ENCODE measurements at regions not wholly inside any gene's neighbourhood (a gene's known extent, or its start where the extent isn't known, plus 50 kb on each side); places are given as distances from the start of the nearest gene placed in this dataset.

DNA sequence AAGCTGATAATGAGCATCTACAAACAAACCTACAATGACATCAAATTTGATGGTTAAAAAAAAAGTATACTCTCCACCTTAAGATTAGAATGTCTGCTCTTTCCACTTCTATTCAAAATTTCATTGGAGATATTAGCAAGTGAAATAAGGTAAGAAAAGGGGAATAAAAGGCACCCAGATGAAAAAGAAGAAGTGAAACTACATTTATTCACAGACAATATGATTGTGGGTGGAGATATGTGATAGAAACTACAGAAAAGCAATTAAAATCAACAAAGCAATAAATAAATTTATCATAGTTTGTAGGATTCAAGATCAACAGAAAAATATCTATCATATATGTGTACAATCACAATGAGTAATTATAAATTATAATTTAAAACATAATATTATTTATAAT lies 395.1 kb upstream of the CCNH start:
- Histone ChIP-seq H3K4me3 (IDR thresholded peaks at IDR 0.05; ENCODE audit: insufficient read depth, low read depth, low read length) (no peak overlapping the region), H4K20me1 (ENCODE audit: insufficient read depth) (no peaks in the 10 kb centered on the region), H2AFZ (ENCODE audit: low read depth) (no peak overlapping the region), H3K27ac (no peak overlapping the region), H3K9ac (no peak overlapping the region), H3K4me2 (no peak overlapping the region), H3K36me3 (ENCODE audit: insufficient read depth) (no peaks in the 10 kb centered on the region), H3K27me3 (ENCODE audit: insufficient read depth, low read depth) (no peaks in the 10 kb centered on the region), H3K79me2 (ENCODE audit: insufficient read depth, low read depth) (no peaks in the 10 kb centered on the region), H3K4me1 (ENCODE audit: low read depth, poor library complexity, severe bottlenecking) (no peaks in the 10 kb centered on the region)
- TF ChIP-seq, protein P1, sequence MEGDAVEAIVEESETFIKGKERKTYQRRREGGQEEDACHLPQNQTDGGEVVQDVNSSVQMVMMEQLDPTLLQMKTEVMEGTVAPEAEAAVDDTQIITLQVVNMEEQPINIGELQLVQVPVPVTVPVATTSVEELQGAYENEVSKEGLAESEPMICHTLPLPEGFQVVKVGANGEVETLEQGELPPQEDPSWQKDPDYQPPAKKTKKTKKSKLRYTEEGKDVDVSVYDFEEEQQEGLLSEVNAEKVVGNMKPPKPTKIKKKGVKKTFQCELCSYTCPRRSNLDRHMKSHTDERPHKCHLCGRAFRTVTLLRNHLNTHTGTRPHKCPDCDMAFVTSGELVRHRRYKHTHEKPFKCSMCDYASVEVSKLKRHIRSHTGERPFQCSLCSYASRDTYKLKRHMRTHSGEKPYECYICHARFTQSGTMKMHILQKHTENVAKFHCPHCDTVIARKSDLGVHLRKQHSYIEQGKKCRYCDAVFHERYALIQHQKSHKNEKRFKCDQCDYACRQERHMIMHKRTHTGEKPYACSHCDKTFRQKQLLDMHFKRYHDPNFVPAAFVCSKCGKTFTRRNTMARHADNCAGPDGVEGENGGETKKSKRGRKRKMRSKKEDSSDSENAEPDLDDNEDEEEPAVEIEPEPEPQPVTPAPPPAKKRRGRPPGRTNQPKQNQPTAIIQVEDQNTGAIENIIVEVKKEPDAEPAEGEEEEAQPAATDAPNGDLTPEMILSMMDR (conservative IDR thresholded peaks at IDR 0.05; ENCODE audit: low read depth, low read length), result no peak

DNA sequence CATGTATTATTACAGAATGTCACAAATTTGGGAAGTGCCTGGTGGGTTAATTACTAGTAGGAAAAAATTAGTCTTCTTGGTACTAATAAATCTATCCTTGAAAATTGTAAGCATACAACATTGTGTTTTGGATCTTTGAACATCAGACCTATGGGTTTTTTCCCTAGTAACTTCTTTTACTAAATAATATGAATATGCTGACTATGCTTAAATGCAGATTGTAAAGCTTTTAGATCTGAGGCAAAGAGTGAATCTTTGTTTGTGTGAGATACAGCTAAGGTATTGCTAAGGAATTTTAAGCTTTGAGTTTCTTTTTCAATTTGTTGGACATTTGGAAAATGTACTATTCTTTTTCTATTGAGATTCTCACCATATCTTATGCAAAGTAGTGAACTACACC lies 390.6 kb upstream of the CCNH start:
- TF ChIP-seq, protein P1 (conservative IDR thresholded peaks at IDR 0.05; ENCODE audit: low read depth, low read length), result no peak
- no peaks in the 10 kb centered on the region for H3K36me3 ChIP-seq (ENCODE audit: insufficient read depth)
- H3K27me3 ChIP-seq (ENCODE audit: insufficient read depth, low read depth), result no peaks in the 10 kb centered on the region
- H4K20me1 ChIP-seq (ENCODE audit: insufficient read depth), result no peaks in the 10 kb centered on the region
- H3K4me3 ChIP-seq (IDR thresholded peaks at IDR 0.05; ENCODE audit: insufficient read depth, low read depth, low read length), result no peak overlapping the region
- H2AFZ ChIP-seq (ENCODE audit: low read depth), result no peak overlapping the region
- no peak overlapping the region for H3K4me2 ChIP-seq
- H3K79me2 ChIP-seq (ENCODE audit: insufficient read depth, low read depth), result no peaks in the 10 kb centered on the region
- H3K4me1 ChIP-seq (ENCODE audit: low read depth, poor library complexity, severe bottlenecking), result no peaks in the 10 kb centered on the region
- H3K9ac ChIP-seq, result no peak overlapping the region
- H3K27ac ChIP-seq, result no peak overlapping the region

DNA sequence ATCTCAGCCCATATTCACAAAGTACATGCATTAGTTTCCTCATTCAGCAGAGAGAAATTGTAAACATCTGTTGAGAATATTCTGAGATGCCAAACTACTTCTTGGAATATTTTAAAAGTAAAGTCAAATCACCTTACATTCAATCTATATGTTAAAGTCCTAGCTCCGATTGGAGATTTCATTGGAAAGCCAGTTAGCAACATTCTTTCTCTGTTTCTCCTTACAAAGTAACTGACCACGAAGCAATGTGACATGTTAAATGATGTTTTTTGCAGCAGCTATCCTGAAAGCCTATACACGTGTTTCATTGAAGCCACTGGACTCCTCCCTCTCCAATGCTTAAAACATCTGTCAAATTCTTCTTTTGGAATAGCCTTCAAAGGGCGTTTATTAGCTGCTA lies 379.1 kb upstream of the CCNH start:
- Histone ChIP-seq H3K4me1 (ENCODE audit: low read depth, poor library complexity, severe bottlenecking) (no peaks in the 10 kb centered on the region), H3K9ac (no peak overlapping the region), H3K36me3 (ENCODE audit: insufficient read depth) (no peaks in the 10 kb centered on the region), H4K20me1 (ENCODE audit: insufficient read depth) (no peaks in the 10 kb centered on the region), H3K79me2 (ENCODE audit: insufficient read depth, low read depth) (no peaks in the 10 kb centered on the region), H3K27ac (no peak overlapping the region), H3K27me3 (ENCODE audit: insufficient read depth, low read depth) (no peaks in the 10 kb centered on the region), H3K4me2 (no peak overlapping the region), H3K4me3 (IDR thresholded peaks at IDR 0.05; ENCODE audit: insufficient read depth, low read depth, low read length) (no peak overlapping the region), H2AFZ (ENCODE audit: low read depth) (no peak overlapping the region)
- TF ChIP-seq, protein P1 (conservative IDR thresholded peaks at IDR 0.05; ENCODE audit: low read depth, low read length), result no peak

DNA sequence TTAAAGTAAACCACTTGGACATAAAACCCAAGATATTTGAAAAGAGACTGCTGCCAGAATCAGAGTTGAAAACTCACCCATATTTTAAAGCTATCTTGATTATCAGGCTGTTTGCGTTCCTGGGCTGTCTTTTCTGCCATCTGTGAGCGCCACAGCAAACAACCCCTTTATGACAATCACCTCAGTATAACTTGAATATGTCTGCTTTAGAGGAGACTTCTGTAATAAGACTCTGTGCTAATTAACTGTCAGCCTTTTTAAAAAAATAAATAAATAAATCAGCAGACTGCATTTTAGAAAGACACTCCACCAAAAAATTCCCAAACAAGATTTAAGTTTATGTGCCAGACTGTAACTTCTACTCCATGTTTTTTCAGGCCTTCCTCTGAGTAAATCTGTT lies 375.7 kb upstream of the CCNH start:
- TF ChIP-seq, protein P1 (conservative IDR thresholded peaks at IDR 0.05; ENCODE audit: low read depth, low read length), result no peak
- H2AFZ ChIP-seq (ENCODE audit: low read depth), result no peak overlapping the region
- peaks cover 16% of the 10 kb centered on the region for H3K4me1 ChIP-seq (ENCODE audit: low read depth, poor library complexity, severe bottlenecking)
- no peak overlapping the region for H3K4me2 ChIP-seq
- H3K79me2 ChIP-seq (ENCODE audit: insufficient read depth, low read depth), result no peaks in the 10 kb centered on the region
- no peak overlapping the region for H3K4me3 ChIP-seq (IDR thresholded peaks at IDR 0.05; ENCODE audit: insufficient read depth, low read depth, low read length)
- no peak overlapping the region for H3K27ac ChIP-seq
- no peak overlapping the region for H3K9ac ChIP-seq
- no peaks in the 10 kb centered on the region for H4K20me1 ChIP-seq (ENCODE audit: insufficient read depth)
- H3K36me3 ChIP-seq (ENCODE audit: insufficient read depth), result no peaks in the 10 kb centered on the region
- no peaks in the 10 kb centered on the region for H3K27me3 ChIP-seq (ENCODE audit: insufficient read depth, low read depth)
